Vagina (tissue), 2 donors: ENCODE measurements at regions not wholly inside any gene's neighbourhood (a gene's known extent, or its start where the extent isn't known, plus 50 kb on each side); places are given as distances from the start of the nearest gene placed in this dataset.

Source experiments
- DNase-seq, 2 donors: peaks; one replicate each; pipeline ENCODE4 v3.0.0-alpha.2; 2017; ENCODE audit errors: extremely low spot score in 2 of 2
- H3K27ac ChIP-seq: fragments of 200-600 bp; sonication (generic); one replicate; pipeline ENCODE4 v1.5.1; 2019
- H3K27me3 ChIP-seq: fragments of 200-600 bp; sonication (generic); one replicate; pipeline ENCODE4 v1.5.1; 2019
- H3K36me3 ChIP-seq, 2 donors: fragments of 200-600 bp; sonication (generic); one replicate each; pipeline ENCODE4 v1.5.1; 2017 to 2019
- H3K4me1 ChIP-seq: fragments of 200-600 bp; sonication (generic); one replicate; pipeline ENCODE4 v1.5.1; 2019
- H3K4me3 ChIP-seq, 2 donors: fragments of 200-600 bp; sonication (generic); 1 replicate in 1 of 2; 2 replicates in 1 of 2; pipeline ENCODE4 v1.5.1; 2016 to 2019
- H3K9me3 ChIP-seq: fragments of 200-600 bp; sonication (generic); one replicate; pipeline ENCODE4 v1.5.1; 2019
- CTCF ChIP-seq, 3 experiments: fragments of 450-650 bp in 2 of 3; fragments of 200-600 bp in 1 of 3; sonication (generic) in 1 of 3; IDR thresholded peaks; one replicate each; pipeline ENCODE4 v1.5.1; 2017 to 2019; ENCODE audit warnings: antibody characterized with exemption in 3 of 3, mild to moderate bottlenecking in 2 of 3, moderate library complexity in 2 of 3
- POLR2A ChIP-seq, 2 donors: fragments of 450-650 bp; IDR thresholded peaks; one replicate each; pipeline ENCODE4 v1.6.1; 2017; ENCODE audit warnings: antibody characterized with exemption in 2 of 2, mild to moderate bottlenecking in 2 of 2, moderate library complexity in 2 of 2
- POLR2AphosphoS5 ChIP-seq, 2 donors: sonication (generic); formaldehyde crosslinking; IDR thresholded peaks; one replicate each; pipeline ENCODE4 v1.9.0; 2017; ENCODE audit warnings: antibody characterized with exemption in 2 of 2, mild to moderate bottlenecking in 2 of 2, low read depth in 1 of 2; ENCODE audit not compliant: insufficient read depth in 1 of 2
- intact Hi-C: fragments of 100-400 bp; cut with DNase I; formaldehyde crosslinking; loops from one replicate; pipeline ENCODE4 v1.15.1; 2023

GRCh38 chr1:98304888-98305287 lies 356.6 kb upstream of the SNX7 start:
- no peak for DNase-seq
- Histone ChIP-seq H3K27ac (no peak overlapping the region), H3K4me1 (no peaks in the 10 kb centered on the region), H3K4me3 (no peak overlapping the region), H3K36me3 (no peaks in the 10 kb centered on the region), H3K27me3 (no peaks in the 10 kb centered on the region), H3K9me3 (no peaks in the 10 kb centered on the region)
- intact Hi-C loops, result no loop called here
- TF ChIP-seq POLR2AphosphoS5 (IDR thresholded peaks at IDR 0.05; ENCODE audit: insufficient read depth in 1 of 2, low read depth in 1 of 2), result no peak
- no peak for TF ChIP-seq CTCF (IDR thresholded peaks at IDR 0.05)
- TF ChIP-seq POLR2A (IDR thresholded peaks at IDR 0.05), result no peak

GRCh38 chr1:98299861-98300260 lies 361.7 kb upstream of the SNX7 start:
- DNase-seq, result no peak
- H3K27me3 ChIP-seq, result no peaks in the 10 kb centered on the region
- no peaks in the 10 kb centered on the region for H3K4me1 ChIP-seq
- H3K9me3 ChIP-seq, result no peaks in the 10 kb centered on the region
- TF ChIP-seq POLR2A (IDR thresholded peaks at IDR 0.05) (no peak), CTCF (IDR thresholded peaks at IDR 0.05) (no peak), POLR2AphosphoS5 (IDR thresholded peaks at IDR 0.05; ENCODE audit: insufficient read depth in 1 of 2, low read depth in 1 of 2) (no peak)
- intact Hi-C loops, result no loop called here
- H3K36me3 ChIP-seq, result no peaks in the 10 kb centered on the region
- H3K4me3 ChIP-seq, result no peak overlapping the region
- no peak overlapping the region for H3K27ac ChIP-seq

- Histone ChIP-seq H3K36me3 (no peaks in the 10 kb centered on the region), H3K27ac (no peak overlapping the region), H3K4me1 (no peaks in the 10 kb centered on the region), H3K9me3 (no peaks in the 10 kb centered on the region), H3K27me3 (no peaks in the 10 kb centered on the region), H3K4me3 (no peak overlapping the region)
- DNase-seq, result no peak
- TF ChIP-seq CTCF (IDR thresholded peaks at IDR 0.05), result no peak
- no peak for TF ChIP-seq POLR2AphosphoS5 (IDR thresholded peaks at IDR 0.05; ENCODE audit: insufficient read depth in 1 of 2, low read depth in 1 of 2)
- no peak for TF ChIP-seq POLR2A (IDR thresholded peaks at IDR 0.05)
- intact Hi-C loops, result no loop called here
Observed at GRCh38 chr1:98299313-98299712, 362.2 kb upstream of the SNX7 start.

- DNase-seq, result no peak
- H3K4me1 ChIP-seq, result no peaks in the 10 kb centered on the region
- TF ChIP-seq POLR2A (IDR thresholded peaks at IDR 0.05), result no peak
- TF ChIP-seq CTCF (IDR thresholded peaks at IDR 0.05), result no peak
- TF ChIP-seq POLR2AphosphoS5 (IDR thresholded peaks at IDR 0.05; ENCODE audit: insufficient read depth in 1 of 2, low read depth in 1 of 2), result no peak
Observed at GRCh38 chr1:98298319-98298718, 363.2 kb upstream of the SNX7 start.

GRCh38 chr1:98296681-98297080 lies 364.8 kb upstream of the SNX7 start:
- no peaks in the 10 kb centered on the region for H3K36me3 ChIP-seq
- no peak for DNase-seq
- H3K9me3 ChIP-seq, result no peaks in the 10 kb centered on the region
- H3K27ac ChIP-seq, result no peak overlapping the region
- intact Hi-C loops, result no loop called here
- no peak overlapping the region for H3K4me3 ChIP-seq
- H3K4me1 ChIP-seq, result no peaks in the 10 kb centered on the region
- TF ChIP-seq CTCF (IDR thresholded peaks at IDR 0.05), result no peak
- TF ChIP-seq POLR2A (IDR thresholded peaks at IDR 0.05), result no peak
- no peak for TF ChIP-seq POLR2AphosphoS5 (IDR thresholded peaks at IDR 0.05; ENCODE audit: insufficient read depth in 1 of 2, low read depth in 1 of 2)
- no peaks in the 10 kb centered on the region for H3K27me3 ChIP-seq

More at GRCh38 chr1:98298319-98298718, 363.2 kb upstream of the SNX7 start:
- H3K27me3 ChIP-seq, result no peaks in the 10 kb centered on the region
- no peak overlapping the region for H3K4me3 ChIP-seq
- intact Hi-C loops, result no loop called here
- H3K27ac ChIP-seq, result no peak overlapping the region
- no peaks in the 10 kb centered on the region for H3K36me3 ChIP-seq
- H3K9me3 ChIP-seq, result no peaks in the 10 kb centered on the region
